Caki2 (cell line): ENCODE measurements at regions not wholly inside any gene's neighbourhood (a gene's known extent, or its start where the extent isn't known, plus 50 kb on each side); places are given as distances from the start of the nearest gene placed in this dataset.

Experiments used
- DNase-seq: peaks from one replicate; pipeline ENCODE4 v3.0.0-alpha.2; 2015; ENCODE audit warnings: low read depth
- in situ Hi-C: cut with HindIII; loops from 2 replicates; pipeline ENCODE4 v1.10.0; 2016; ENCODE audit warnings: low sequenced_read_pairs, low pct_unique_long_range_greater_than_20kb, mixed read lengths

- no peak for DNase-seq
- in situ Hi-C loops: no loop called here
Measured at GRCh38 chr12:116490471-116490870, 68.7 kb upstream of the MAP1LC3B2 start.

DNA sequence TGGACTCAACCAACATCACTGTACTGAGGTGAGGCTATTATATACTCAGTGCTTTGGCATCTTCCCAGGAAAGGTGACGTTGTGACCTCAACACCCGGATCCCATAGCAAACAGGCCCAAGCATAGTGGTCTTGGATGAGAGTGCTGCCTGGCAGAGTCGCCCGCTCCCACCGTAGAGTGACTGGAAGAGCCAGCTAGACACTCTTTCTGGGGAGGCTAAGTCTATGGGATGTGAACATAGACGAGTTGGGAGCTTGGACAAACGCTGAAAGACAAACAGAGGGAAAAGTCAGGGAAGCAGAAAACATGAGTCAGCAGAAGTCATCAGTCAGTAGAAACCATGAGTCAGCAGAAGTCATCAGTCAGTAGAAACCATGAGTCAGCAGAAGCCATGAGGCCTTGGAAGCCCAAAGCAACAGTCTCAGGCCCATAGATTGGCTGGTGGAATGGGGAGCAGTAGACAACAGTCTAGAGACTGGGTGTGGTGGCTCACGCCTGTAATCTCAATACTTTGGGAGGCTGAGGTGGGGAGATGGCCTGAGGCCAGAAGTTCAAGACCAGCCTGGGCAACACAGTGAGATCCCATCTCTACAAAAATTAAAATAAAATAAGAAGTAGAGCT, 66.4 kb upstream of the MAP1LC3B2 start:
- in situ Hi-C loops: no loop called here
- peak; percentile 40 for DNase-seq

- peak; percentile 54 for DNase-seq
- in situ Hi-C loops: no loop called here
Measured at GRCh38 chr12:116495260-116495659, 63.9 kb upstream of the MAP1LC3B2 start.

GRCh38 chr12:116497051-116497591, 62.1 kb upstream of the MAP1LC3B2 start:
- DNase-seq: no peak
- in situ Hi-C loops: no loop called here

GRCh38 chr12:116498471-116498870, 60.7 kb upstream of the MAP1LC3B2 start:
- DNase-seq: no peak
- in situ Hi-C loops: no loop called here

DNA sequence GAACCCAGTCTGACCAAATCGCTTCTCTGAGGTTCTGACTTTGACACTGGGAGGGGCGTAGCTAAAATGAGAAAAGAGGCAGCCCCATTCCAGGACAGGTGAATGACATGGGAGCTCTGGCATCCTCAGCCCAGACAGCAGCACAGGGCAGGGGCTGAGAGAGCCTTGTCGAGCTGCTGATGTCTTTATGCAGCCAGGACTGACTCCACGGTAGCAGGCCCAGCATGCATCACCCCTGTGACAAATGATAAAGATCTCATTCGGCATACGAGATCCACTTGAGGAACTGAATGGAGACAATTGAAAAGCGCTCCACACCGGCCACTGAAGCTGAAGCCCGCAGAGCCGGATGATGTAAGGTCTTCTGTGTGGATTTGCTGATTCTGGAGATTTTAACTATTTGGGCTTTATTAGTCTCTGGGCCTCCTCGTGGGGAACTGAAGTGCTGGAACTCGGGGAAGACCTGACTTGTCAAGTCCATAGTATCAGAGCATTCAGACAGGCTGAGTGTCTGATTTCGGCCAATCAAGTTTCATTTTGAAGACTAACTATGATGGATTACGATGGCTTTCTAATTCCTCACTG, 56.9 kb upstream of the MAP1LC3B2 start:
- no peak for DNase-seq
- in situ Hi-C loops: no loop called here

DNA sequence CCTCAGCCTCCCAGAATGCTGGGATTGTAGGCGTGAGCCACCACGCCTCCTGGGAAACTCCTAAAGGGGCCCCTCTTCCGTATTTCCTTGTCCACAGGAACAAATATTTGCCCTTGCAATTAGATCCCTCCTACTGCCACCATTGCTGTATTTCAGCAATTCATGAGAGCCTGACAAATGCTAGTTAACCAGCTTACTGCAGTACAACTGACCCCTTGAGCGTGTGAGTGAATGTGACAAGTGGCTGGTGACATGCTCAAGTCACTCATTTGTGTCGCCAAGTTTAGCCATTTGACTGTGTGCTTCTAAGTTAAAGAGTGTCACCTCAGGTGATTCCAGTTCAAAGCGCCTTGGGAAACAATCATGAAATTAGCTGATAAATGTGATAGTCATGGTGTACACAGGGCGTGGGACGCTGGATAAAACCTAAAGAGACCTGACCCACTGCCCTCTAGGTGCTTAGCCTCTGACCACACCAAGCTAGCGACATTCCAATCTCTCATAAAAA, 56.1 kb upstream of the MAP1LC3B2 start:
- in situ Hi-C loops: no loop called here
- DNase-seq: no peak

DNA sequence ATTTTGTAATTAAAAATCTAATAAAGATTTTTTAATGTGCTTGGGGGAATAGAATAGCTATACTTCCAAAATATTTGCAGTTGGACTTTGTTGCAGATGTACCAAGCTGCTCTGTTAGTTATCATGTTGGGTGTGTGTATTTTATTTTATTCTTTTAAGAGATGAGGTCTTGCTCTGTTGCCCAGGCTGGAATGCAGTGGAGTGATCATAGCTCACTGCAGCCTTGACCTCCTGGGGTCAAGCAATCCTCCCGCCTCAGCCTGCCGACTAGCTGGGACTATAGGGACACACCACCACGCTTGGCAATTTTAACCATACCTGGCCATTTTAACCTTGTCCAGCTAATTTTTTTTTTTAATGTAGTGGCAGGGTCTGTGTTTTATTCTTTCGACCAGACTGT, 54.7 kb upstream of the MAP1LC3B2 start:
- in situ Hi-C loops: no loop called here
- no peak for DNase-seq

DNA sequence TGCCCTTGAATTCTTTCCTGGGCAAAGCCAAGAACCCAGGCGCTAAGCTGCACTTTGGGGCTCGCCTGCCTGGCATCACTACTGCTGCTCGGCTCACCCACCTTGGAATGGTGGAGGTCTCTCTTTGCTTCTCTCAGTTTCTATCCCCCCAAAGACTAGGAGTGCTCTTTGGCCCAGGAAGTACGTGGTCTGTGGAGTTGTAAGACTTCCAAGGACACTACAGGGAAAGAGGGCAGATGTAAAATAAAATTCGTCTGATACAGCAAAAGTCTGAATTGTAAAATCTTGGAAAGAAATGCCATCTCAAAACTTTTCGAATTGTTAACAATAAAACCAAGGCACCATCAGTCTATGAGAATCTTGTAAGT, 52.5 kb upstream of the MAP1LC3B2 start:
- DNase-seq: no peak
- in situ Hi-C loops: no loop called here

DNA sequence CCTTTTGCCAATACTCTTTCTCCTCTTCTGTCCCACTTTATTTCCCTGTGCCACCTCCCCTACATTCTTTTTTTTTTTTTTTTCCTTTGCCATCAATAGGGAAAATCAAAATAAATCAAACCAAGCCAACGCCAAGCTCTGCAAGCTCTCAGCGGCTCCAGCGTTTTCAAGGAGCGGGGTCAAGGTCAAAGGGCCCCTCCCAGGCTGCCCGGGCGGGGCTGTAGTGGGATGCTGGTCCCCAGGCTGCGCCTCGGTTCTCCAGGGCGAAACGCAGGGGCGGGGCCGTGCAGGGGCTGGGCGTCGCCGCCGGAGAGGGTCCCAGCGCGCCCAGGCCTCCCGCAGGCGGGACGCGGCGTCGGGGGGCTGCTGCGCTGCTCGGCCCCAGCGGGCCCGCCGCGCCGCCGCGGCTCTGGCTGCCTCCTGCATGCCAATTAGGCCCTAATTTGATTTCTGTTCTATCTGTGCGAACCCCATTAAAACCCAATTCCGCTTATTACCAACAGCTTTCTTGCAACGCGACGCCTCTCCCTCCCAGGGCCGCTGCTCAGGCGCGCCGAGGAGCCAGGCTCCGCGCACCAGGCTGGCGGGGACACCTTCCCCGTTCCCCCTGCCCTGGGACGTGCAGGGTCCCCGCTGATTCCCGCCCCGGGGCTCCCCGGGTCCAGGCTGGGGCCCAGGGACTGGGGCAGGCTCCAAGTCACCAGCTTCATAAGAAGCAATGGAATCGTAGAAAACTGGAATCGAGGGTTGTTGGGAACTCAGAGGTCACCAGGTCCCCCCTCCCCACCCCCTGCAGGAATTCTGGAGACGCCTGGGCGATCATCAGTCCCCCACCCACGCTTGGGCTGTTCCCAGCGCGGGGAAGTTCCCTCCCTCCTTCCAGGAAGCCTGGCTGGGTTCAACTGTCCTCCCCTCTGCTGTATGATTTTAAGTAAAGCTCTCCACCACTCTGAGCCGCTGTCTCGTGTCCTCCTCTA, 50.7 kb upstream of the MAP1LC3B2 start:
- DNase-seq: no peak
- in situ Hi-C loops: no loop called here
